ENCODE measurements at regions not wholly inside any gene's neighbourhood (a gene's known extent, or its start where the extent isn't known, plus 50 kb on each side); places are given as distances from the start of the nearest gene placed in this dataset.
"Not testable (repeated sequence)": the region's sequence is repeated elsewhere in the genome, so short reads cannot be mapped to it uniquely, and the experiment has no call there.

GRCh38 chr4:49117951-49118350 is 131.9 kb downstream of the CWH43 start:
- DNase-seq (ENCODE audit: low read depth), result not testable (repeated sequence)

- not testable (repeated sequence) for DNase-seq (ENCODE audit: low read depth)
Measured at GRCh38 chr4:49118379-49119212, 132.5 kb downstream of the CWH43 start.

- not testable (repeated sequence) for DNase-seq (ENCODE audit: low read depth)
Measured at GRCh38 chr4:49119345-49119744, 133.3 kb downstream of the CWH43 start.

GRCh38 chr4:49120042-49120779 is 134.1 kb downstream of the CWH43 start:
- not testable (repeated sequence) for DNase-seq (ENCODE audit: low read depth)

- DNase-seq (ENCODE audit: low read depth), result not testable (repeated sequence)
Measured at GRCh38 chr4:49120804-49121203, 134.7 kb downstream of the CWH43 start.

- DNase-seq (ENCODE audit: low read depth), result not testable (repeated sequence)
Measured at GRCh38 chr4:49126443-49126842, 140.4 kb downstream of the CWH43 start.

- DNase-seq (ENCODE audit: low read depth), result not testable (repeated sequence)
Measured at GRCh38 chr4:49126858-49127257, 140.8 kb downstream of the CWH43 start.

- DNase-seq (ENCODE audit: low read depth), result not testable (repeated sequence)
Measured at GRCh38 chr4:49129385-49129784, 143.3 kb downstream of the CWH43 start.

GRCh38 chr4:49129870-49130269 is 143.8 kb downstream of the CWH43 start:
- not testable (repeated sequence) for DNase-seq (ENCODE audit: low read depth)

GRCh38 chr4:49130724-49131123 is 144.6 kb downstream of the CWH43 start:
- not testable (repeated sequence) for DNase-seq (ENCODE audit: low read depth)

- DNase-seq (ENCODE audit: low read depth), result not testable (repeated sequence)
Measured at GRCh38 chr4:49137043-49137442, 151.0 kb downstream of the CWH43 start.

- DNase-seq (ENCODE audit: low read depth), result not testable (repeated sequence)
Measured at GRCh38 chr4:49137961-49138360, 151.9 kb downstream of the CWH43 start.

- DNase-seq (ENCODE audit: low read depth), result not testable (repeated sequence)
Measured at GRCh38 chr4:49138818-49139217, 152.7 kb downstream of the CWH43 start.

- DNase-seq (ENCODE audit: low read depth), result not testable (repeated sequence)
Measured at GRCh38 chr4:49139513-49139912, 153.4 kb downstream of the CWH43 start.

- not testable (repeated sequence) for DNase-seq (ENCODE audit: low read depth)
Measured at GRCh38 chr4:49140351-49140750, 154.3 kb downstream of the CWH43 start.

- not testable (repeated sequence) for DNase-seq (ENCODE audit: low read depth)
Measured at GRCh38 chr4:49141955-49142354, 155.9 kb downstream of the CWH43 start.

GRCh38 chr4:49147143-49147542 is 161.1 kb downstream of the CWH43 start:
- DNase-seq (ENCODE audit: low read depth), result not testable (repeated sequence)

- not testable (repeated sequence) for DNase-seq (ENCODE audit: low read depth)
Measured at GRCh38 chr4:49147596-49147995, 161.5 kb downstream of the CWH43 start.

- peak; percentile 81 for DNase-seq (ENCODE audit: low read depth)
Measured at GRCh38 chr4:49149006-49149975, 163.2 kb downstream of the CWH43 start.

- DNase-seq (ENCODE audit: low read depth), result not testable (repeated sequence)
Measured at GRCh38 chr4:49150351-49151083, 164.4 kb downstream of the CWH43 start.

- DNase-seq (ENCODE audit: low read depth), result not testable (repeated sequence)
Measured at GRCh38 chr4:49153011-49153410, 166.9 kb downstream of the CWH43 start.
